ENCODE measurements at regions not wholly inside any gene's neighbourhood (a gene's known extent, or its start where the extent isn't known, plus 50 kb on each side); places are given as distances from the start of the nearest gene placed in this dataset.

GRCh38 chr3:180855956-180856355 is 56.5 kb upstream of the FXR1 start:
- Mint-ChIP-seq H3K4me1 (no peaks in the 10 kb centered on the region), H3K36me3 (ENCODE audit: low read depth) (no peaks in the 10 kb centered on the region), H3K27ac (ENCODE audit: unreplicated experiment) (no peak overlapping the region), H3K9me3 (peaks cover 7% of the 10 kb centered on the region), H3K27me3 (ENCODE audit: low read depth) (peaks cover 22% of the 10 kb centered on the region), H3K4me3 (no peak overlapping the region)
- no peak for TF ChIP-seq CTCF (conservative IDR thresholded peaks at IDR 0.05)
- DNase-seq (ENCODE audit: low read depth, low spot score), result no peak

GRCh38 chr3:180860180-180860858 is 52.2 kb upstream of the FXR1 start:
- no peak for TF ChIP-seq CTCF (conservative IDR thresholded peaks at IDR 0.05)
- H3K36me3 Mint-ChIP-seq (ENCODE audit: low read depth), result no peaks in the 10 kb centered on the region
- H3K27ac Mint-ChIP-seq (ENCODE audit: unreplicated experiment), result no peak overlapping the region
- no peaks in the 10 kb centered on the region for H3K4me1 Mint-ChIP-seq
- no peak overlapping the region for H3K4me3 Mint-ChIP-seq
- peaks cover 30% of the 10 kb centered on the region for H3K27me3 Mint-ChIP-seq (ENCODE audit: low read depth)
- no peak for DNase-seq (ENCODE audit: low read depth, low spot score)
- H3K9me3 Mint-ChIP-seq, result peaks cover 9% of the 10 kb centered on the region

Data from neural crest cell (in vitro differentiated cells).